NCI-H1417 (cell line): ENCODE measurements at regions not wholly inside any gene's neighbourhood (a gene's known extent, or its start where the extent isn't known, plus 50 kb on each side); places are given as distances from the start of the nearest gene placed in this dataset.

Experiments
- DNase-seq, 3 experiments: peaks; one replicate each; lab custom pipeline; 2025; lab: John Stamatoyannopoulos, UW

GRCh38 chr3:95351158-95351557, 1288.3 kb downstream of the NSUN3 start:
- DNase-seq = no peak

- no peak for DNase-seq
These were observed 1289.6 kb downstream of the NSUN3 start for GRCh38 chr3:95352471-95352870.

- no peak for DNase-seq
These were observed 1291.6 kb downstream of the NSUN3 start for GRCh38 chr3:95354489-95354888.

- DNase-seq = no peak
These were observed 1294.1 kb downstream of the NSUN3 start for GRCh38 chr3:95356764-95357501.

- no peak for DNase-seq
These were observed 1324.6 kb downstream of the NSUN3 start for GRCh38 chr3:95387242-95388021.

- no peak for DNase-seq
These were observed 1327.0 kb downstream of the NSUN3 start for GRCh38 chr3:95389725-95390313.

- no peak for DNase-seq
These were observed 1331.4 kb downstream of the NSUN3 start for GRCh38 chr3:95394286-95394685.

GRCh38 chr3:95399585-95399984, 1336.7 kb downstream of the NSUN3 start:
- DNase-seq = no peak

- DNase-seq = no peak
These were observed 1338.8 kb downstream of the NSUN3 start for GRCh38 chr3:95401693-95402092.

GRCh38 chr3:95407709-95408463, 1345.0 kb downstream of the NSUN3 start:
- DNase-seq = no peak

GRCh38 chr3:95408464-95408862, 1345.6 kb downstream of the NSUN3 start:
- DNase-seq = no peak

- DNase-seq = no peak
These were observed 1355.4 kb downstream of the NSUN3 start for GRCh38 chr3:95418251-95418650.

- DNase-seq = no peak
These were observed 1361.4 kb downstream of the NSUN3 start for GRCh38 chr3:95424279-95424678.

GRCh38 chr3:95434491-95434890, 1371.6 kb downstream of the NSUN3 start:
- no peak for DNase-seq

- DNase-seq = no peak
These were observed 1374.5 kb downstream of the NSUN3 start for GRCh38 chr3:95437409-95437808.

- no peak for DNase-seq
These were observed 1375.4 kb downstream of the NSUN3 start for GRCh38 chr3:95438274-95438673.

GRCh38 chr3:95442766-95443165, 1371.6 kb upstream of the EPHA6 start:
- no peak for DNase-seq

- DNase-seq = no peak
These were observed 1364.6 kb upstream of the EPHA6 start for GRCh38 chr3:95449841-95450240.

- no peak for DNase-seq
These were observed 1361.2 kb upstream of the EPHA6 start for GRCh38 chr3:95453242-95453641.

- no peak for DNase-seq
These were observed 1357.6 kb upstream of the EPHA6 start for GRCh38 chr3:95456835-95457234.

- DNase-seq = no peak
These were observed 1354.7 kb upstream of the EPHA6 start for GRCh38 chr3:95459706-95460105.

GRCh38 chr3:95460274-95460673, 1354.1 kb upstream of the EPHA6 start:
- no peak for DNase-seq
